NCI-H1105 treated with DMSO at 0.1 percent for 48 hours (cell line): ENCODE measurements at regions not wholly inside any gene's neighbourhood (a gene's known extent, or its start where the extent isn't known, plus 50 kb on each side); places are given as distances from the start of the nearest gene placed in this dataset.
A peak's percentile ranks its signal among the peaks of the same experiment; 100 is the strongest.
"Not testable (repeated sequence)": the region's sequence is repeated elsewhere in the genome, so short reads cannot be mapped to it uniquely, and the experiment has no call there.

Source experiments
- DNase-seq: peaks from one replicate; lab custom pipeline; 2025; lab: John Stamatoyannopoulos, UW

DNA sequence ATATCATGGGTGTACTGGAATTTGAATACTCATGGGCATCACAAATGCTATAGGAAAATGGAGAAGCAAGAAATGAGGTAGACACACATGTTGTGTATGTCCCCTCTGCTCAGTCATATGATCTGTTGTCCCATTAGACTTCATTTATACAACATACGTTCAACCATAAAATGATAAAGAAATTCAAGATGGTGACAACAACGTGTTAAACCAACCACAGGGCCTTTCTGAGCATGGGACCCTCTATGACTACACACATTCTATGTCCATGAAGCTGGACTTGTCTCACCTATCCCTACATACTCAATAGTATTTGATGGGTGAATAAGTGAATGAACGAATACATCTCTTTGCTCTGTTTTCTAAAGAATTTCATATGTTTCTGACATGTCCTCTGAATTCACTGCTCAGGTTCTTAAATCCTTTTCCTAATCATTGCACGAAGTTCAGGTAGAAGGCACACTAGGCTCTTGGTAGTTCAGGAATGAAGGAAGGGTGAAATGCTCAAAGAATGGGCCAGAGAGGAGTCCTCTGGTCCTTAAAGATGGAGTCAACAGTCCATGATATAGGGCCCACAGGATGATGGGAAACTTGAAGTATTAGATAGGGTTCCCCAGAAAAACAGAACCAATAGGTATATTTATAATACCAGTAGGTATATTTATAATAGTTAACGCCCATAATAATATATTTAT, 105.7 kb upstream of the PPM1H start:
- no peak for DNase-seq

GRCh38 chr12:63038713-63039100, 103.8 kb upstream of the PPM1H start:
- no peak for DNase-seq

DNA sequence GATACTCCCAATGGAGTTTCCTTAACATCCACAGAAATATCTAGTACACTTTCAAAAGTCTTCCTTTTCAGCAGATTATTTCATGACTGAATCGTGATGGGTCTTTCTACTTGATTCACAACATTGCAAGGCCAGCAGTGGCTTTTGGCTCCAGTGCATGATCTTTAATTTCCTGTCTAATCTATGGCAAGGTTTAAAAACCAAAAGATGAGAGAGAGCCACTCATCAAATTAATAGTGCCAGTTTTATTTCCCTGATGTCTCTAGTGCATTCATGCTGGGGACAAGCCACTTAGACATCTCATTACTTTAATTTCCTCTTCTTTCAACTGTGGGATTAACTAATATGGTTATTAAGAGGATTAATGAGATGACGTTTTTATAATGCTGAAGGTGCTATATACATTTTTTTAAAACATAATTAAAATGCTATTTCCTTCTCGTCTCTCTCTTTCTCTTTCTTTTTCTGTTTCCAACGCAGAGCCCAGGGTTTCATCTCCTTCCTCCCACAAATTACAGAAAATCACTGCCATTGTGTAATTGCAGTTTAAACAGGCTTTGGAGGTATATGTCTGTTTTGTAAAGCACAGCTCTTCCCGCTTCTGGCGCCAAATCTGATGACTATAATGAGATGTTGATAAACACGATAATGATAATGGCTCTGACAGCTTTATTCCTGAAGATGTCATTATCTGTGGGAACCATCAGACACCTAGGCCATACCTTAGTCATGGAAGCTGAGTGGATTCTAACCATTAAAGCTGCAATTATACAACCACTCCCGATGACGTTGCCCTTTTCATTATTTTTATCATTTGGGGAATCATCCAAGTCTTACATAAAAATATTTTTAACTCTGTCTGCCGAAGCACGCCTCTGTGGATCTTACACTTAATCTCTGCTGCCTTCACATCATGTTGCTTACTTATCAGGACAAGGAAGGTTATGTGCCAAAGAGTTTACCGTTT, 103.1 kb upstream of the PPM1H start:
- peak; percentile 94 for DNase-seq

GRCh38 chr12:63036974-63037335, 102.0 kb upstream of the PPM1H start:
- no peak for DNase-seq

DNA sequence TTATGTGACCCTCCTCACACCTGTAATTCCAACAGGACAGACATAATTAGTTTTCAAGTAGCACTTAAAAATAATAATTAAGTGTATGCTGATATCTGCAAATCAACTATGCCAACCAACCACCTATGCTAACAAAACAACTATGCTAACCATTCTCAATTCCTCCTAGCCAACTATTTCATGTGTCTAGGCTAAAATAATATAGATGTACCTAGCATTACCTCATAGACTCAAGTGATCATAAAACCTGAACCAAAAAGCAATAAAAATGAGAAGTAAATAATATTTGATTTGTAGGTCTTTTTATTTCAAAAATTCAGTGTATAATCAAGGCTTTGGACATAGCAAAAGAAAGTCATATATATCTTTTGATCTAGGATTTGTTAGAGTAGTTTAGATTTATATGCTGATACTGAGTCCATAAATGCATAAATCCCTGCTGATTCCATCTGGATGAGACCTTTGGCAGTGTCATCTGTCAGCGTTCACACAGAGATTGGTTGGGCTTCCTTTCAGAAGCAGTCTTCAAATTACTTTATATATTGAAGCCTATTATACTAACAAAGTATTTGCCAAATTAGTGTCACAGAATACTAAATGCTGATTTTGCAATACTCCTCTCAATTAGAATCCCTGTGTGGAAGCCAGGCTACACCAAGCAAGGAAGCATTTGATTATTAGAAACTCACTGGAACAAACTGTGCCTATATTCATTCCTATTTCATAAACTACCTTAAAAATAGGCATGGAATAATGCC, 101.4 kb upstream of the PPM1H start:
- DNase-seq, result peak; percentile 6

DNA sequence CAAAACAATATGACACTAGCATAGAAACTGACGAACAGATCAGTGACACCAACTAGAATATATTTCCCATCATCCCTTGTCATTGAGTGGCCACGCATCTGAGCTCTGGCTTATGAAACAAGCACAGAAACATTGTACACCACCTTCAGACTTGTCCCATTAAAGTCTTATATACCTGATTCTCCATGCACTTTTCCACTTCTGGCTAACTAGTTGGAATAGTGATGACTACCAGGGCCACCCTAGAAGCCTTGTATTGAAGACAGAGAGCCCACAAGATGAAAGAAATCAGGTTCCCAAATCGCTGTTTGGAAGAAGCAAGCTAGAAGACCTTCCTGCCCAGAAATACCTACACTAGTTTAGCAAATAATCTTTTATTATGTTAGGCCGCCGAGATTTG, 99.7 kb upstream of the PPM1H start:
- no peak for DNase-seq

DNA sequence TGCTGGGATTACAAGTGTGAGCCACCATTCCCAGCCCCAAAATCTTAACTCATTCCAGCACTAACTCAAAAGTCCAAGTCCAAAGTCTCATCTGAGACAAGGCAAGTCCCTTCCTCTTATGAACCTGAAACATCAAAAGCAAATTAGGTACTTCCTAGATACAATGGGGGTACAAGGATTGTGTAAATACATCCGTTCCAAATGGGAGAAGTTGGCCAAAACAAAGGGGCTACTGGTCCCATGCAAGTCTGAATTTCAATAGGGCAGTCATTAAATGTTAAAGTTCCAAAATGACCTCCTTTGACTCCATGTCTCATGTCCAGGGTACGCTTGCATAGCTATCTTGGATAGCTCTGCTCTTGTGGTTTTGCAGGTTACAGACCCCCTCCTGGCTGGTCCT, 94.7 kb upstream of the PPM1H start:
- no peak for DNase-seq

- no peak for DNase-seq
These were observed 94.0 kb upstream of the PPM1H start for GRCh38 chr12:63028951-63029350.

GRCh38 chr12:63025116-63025515, 90.2 kb upstream of the PPM1H start:
- DNase-seq, result no peak

GRCh38 chr12:63023926-63024325, 89.0 kb upstream of the PPM1H start:
- no peak for DNase-seq

DNA sequence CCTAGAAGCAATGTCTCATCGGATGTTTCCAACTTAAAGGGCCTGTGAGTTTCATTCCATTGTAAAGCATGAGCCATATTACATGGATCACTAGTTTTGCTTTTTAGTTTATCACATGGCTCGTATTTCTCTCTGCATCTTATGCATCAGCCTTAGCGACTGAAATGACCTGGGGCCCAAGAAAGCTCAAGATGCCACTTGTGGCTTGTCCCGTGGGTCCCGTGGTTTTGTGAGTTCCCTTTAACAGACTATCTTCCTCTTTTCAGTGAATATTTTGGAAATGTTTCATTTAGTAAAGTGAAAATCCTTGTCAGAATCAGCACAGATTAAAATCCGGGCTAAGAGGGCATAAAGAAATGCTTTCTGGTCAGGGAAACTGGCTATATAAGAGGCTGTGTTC, 86.2 kb upstream of the PPM1H start:
- DNase-seq, result no peak

DNA sequence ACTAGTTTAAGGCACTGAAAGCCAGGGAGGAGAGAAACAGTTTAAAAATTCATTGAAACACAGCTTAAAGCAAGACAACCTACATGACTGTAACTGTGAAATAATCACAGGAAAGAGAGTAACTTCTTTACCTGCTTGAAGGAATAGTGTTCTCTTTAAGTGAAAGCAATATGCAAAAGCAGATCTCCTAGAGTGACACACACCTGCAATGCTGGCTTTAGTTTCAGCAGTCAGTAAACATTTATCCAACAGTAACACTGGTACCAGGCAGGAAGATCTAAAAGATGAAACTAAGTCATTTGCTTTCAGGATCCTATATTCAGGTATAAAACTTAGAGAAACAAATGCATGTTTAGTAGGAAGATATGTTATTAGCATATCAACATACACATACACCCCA, 85.3 kb upstream of the PPM1H start:
- DNase-seq, result no peak

- no peak for DNase-seq
These were observed 83.3 kb upstream of the PPM1H start for GRCh38 chr12:63018273-63018672.

DNA sequence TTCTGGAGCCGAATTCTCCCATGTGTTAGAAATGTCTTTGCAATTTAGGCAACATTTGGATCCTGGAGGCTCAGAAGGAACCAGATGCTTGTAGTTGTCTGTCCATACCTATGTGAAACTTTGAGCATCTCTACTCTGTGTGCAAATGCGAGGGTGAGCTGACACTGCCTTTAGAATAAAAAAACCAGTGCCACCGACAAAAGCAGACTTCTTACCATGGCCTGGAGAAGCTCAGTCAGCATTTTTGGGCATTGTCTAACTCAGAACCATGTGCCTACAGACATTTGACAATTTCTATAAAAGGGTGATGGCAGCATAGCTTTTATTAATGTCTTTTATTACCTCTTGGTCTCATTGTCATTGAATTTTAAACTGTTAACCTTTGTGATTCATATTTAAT, 78.4 kb upstream of the PPM1H start:
- no peak for DNase-seq

- no peak for DNase-seq
These were observed 75.7 kb upstream of the PPM1H start for GRCh38 chr12:63010698-63011097.

- DNase-seq, result no peak
These were observed 73.4 kb upstream of the PPM1H start for GRCh38 chr12:63008372-63008771.

DNA sequence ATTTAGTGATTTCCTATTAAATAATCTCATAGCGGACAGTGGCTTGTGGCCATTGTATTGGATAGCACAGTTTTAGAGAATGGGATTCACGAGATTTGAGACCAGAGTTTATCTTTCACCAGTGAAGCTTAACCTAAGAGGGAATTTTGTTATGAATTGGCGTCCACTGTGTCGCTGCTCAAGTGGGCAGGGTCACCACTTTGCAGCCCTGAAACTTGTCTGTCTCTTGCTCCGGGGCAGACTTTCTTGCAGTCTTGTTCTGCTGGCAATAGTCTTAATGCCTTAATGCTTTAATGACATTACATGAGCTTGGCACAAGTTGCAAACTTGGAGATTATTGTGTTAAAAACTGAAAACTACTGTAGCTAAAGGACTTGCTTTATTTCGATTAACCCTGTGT, 72.8 kb upstream of the PPM1H start:
- DNase-seq, result no peak

- no peak for DNase-seq
These were observed 71.6 kb upstream of the PPM1H start for GRCh38 chr12:63006536-63006935.

- no peak for DNase-seq
These were observed 70.4 kb upstream of the PPM1H start for GRCh38 chr12:63005382-63005781.

DNA sequence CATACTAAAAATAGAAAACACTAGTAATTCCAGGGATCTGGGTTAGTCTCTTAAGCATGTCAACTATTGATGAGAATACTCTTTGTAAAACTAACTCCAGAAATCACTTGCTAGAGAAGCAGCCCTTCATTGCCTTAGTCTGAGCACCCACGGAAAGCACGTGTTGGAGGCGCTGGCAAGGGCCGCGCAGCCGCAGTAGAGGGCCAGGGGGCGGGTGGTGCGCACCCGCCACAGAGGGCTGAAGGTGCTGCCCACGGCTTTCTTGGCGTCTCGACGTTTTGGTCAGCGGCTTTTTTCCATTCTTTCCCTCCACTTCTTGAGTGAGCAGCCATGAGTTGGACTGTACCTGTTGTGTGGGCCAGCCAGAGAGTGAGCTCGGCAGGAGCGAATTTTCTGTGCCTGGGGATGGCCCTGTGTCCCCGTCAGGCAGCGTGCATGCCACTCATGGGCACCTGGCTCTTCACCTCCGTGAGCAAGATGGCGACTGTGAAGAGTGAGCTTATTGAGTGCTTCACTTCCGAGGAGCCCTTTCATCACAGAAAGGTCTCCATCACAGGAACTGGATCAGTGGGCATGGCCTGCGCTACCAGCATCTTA, 68.4 kb upstream of the PPM1H start:
- DNase-seq, result no peak

GRCh38 chr12:63002059-63002458, 67.1 kb upstream of the PPM1H start:
- not testable (repeated sequence) for DNase-seq

- no peak for DNase-seq
These were observed 63.5 kb upstream of the PPM1H start for GRCh38 chr12:62998454-62998853.
